Neural progenitor cell (in vitro differentiated cells): ENCODE measurements at regions not wholly inside any gene's neighbourhood (a gene's known extent, or its start where the extent isn't known, plus 50 kb on each side); places are given as distances from the start of the nearest gene placed in this dataset.

ENCODE experiments used
- CTCF ChIP-seq: fragments of 200-600 bp; sonication (generic); IDR thresholded peaks from 2 replicates; pipeline ENCODE4 v1.5.1; 2017; ENCODE audit warnings: antibody characterized with exemption, mild to moderate bottlenecking
- EZH2 ChIP-seq: fragments of 200-600 bp; sonication (generic); IDR thresholded peaks from 2 replicates; pipeline ENCODE4 v1.6.1; 2017; ENCODE audit warnings: antibody characterized with exemption, mild to moderate bottlenecking, moderate library complexity

GRCh38 chrX:81779701-81780100 is 577.8 kb downstream of the SH3BGRL start:
- TF ChIP-seq EZH2 (no peak), CTCF (no peak)
